ENCODE measurements at regions not wholly inside any gene's neighbourhood (a gene's known extent, or its start where the extent isn't known, plus 50 kb on each side); places are given as distances from the start of the nearest gene placed in this dataset.

- DNase-seq, result no peak
These were observed 149.8 kb upstream of the ITGA4 start for GRCh38 chr2:181307203-181307991.

DNA sequence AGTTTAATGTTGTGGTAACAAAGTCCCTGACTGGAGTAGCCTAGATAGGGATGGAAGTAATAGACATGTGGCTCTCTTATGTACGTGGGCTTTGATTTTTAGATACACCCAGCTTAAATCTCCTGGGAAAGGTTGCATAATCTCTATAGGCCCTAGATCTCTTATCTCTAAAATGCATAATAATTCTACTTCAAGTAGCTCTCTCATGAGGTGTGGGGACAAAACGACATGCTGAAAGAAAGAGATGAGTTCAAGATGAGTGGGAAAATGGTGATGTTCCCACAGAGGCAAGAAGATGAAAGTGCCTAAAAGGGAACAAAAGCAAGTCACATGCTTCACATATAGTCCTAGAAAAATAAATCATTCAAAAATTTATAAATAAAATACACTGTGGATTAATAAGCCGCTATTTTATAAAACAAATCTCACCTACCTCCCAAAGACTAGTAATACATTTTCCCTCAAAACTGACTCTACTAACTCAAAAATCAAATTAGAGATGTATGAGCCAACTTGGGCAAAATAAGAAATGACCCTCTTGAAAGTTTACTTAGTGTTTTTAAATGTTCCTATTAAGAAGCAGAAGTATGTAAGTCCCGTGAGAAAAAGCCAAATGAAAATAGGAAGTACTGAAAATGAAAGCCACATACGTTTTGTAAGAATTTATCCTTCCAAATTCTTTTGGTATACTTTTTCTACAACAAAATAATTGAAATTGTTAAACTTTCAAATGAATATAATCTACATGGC is 148.2 kb upstream of the ITGA4 start:
- DNase-seq, result no peak

GRCh38 chr2:181309586-181309985 is 147.6 kb upstream of the ITGA4 start:
- DNase-seq, result no peak

- DNase-seq, result no peak
These were observed 146.2 kb upstream of the ITGA4 start for GRCh38 chr2:181310967-181311366.

- no peak for DNase-seq
These were observed 145.3 kb upstream of the ITGA4 start for GRCh38 chr2:181311837-181312236.

DNA sequence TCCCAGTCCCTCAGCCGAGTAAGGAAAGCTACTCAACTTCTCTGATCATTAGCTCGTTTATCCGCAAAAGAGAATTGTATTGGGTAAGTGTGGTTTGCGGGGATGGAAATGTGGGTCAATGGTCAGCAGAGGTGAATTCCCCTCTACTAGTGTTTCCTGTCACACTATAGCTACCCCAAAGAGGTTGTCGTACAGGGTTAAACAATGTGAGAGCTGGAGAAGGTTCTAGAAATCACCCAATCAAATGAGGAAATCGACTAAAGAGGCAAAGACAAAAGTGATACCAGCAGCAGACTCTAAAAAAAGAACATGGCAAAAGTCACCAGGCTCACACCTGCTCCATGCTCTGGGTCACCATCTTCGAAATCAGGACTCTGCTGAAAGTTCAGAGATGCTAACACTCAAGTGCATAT is 144.7 kb upstream of the ITGA4 start:
- no peak for DNase-seq

GRCh38 chr2:181313845-181314244 is 143.3 kb upstream of the ITGA4 start:
- DNase-seq, result no peak

DNA sequence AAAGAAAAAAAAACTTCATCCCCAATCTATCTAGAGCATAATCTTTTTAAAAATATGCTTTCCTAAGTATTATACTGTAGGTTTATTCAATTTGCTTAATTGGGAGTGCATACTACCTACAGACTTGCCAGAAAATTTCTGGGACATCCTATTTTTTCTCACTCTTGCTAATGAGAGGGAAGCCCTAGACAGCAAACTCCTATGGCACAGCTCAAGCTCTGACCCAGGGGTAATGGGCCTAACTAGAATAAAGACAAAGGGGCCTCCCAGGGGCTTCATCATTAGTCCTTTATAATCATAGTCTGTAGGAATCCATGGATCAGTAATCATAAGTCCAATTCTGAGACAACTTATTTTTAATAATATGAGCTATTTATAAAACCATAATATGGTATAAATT is 142.6 kb upstream of the ITGA4 start:
- no peak for DNase-seq

DNA sequence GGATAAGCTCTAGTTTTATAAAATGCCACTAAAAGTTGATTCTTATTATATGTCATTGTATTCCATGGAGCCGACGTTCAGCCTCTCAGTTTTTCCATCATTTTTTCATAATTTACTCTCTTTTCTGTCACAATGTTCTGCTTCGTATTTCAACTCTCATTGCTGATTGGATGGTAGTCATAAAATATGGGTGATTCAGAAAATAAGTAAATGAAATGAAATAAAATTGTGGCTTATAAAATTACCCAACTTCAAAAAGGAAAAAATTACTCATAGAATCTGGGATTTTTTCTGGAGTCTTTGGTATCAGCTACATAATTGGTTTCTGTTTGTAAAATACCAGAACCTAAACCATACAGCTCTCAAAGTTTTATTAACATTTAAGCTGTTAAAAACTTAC is 139.7 kb upstream of the ITGA4 start:
- no peak for DNase-seq

DNA sequence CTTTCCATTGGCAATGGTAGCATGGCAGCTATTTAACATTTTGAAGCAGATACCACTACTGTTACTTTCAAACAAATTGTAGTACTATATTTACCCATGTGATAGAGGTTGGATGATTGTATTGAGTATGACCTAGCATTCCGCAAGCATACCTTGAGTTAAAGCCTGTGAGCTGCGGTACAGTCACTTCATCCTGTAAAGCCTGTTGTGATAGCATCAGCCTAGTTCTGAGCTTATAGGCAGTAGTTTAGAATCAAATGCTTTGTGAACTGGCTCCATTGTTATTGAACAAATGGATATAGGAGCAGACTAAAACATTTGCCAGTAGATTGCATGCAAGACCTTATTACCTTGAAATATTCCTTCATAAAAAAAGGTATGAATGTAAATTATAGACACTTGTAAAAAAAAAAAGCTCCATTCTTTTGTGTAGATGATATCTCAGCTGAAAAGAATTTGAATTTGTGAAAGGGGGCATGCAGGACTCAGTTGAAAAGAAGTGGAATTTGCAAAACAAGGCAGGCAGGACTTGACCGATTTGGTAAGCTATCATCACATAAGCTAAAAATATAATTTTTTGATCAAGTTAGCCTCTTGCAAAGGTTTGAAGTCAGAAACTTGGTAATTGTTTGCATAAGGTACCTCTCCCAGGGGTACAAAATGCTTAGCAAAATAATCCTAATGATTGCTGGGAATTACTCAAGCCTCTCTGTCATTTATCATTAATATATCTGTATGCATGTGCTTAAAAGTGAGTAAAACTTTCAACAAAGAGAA is 138.5 kb upstream of the ITGA4 start:
- DNase-seq, result no peak

- no peak for DNase-seq
These were observed 137.9 kb upstream of the ITGA4 start for GRCh38 chr2:181319286-181319685.

DNA sequence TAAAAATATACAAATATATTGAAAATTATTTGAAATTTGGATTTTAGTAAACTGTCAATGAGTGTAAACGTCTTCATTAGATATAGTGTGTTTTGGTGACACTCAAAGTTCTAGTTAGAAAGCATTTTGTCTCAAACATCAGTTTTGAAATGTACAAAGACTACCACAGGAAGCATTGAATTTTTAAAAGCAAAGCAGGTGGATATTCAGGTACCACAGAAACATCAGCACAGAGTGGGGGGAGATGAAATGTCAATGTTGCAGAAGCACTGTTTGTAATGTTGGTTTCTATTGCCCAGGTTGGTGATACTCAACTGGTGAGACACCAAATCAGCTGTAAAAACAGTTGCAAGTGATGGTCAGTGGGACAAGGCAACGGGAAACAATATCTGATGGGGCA is 136.5 kb upstream of the ITGA4 start:
- DNase-seq, result no peak

- DNase-seq, result no peak
These were observed 132.3 kb upstream of the ITGA4 start for GRCh38 chr2:181324912-181325311.

GRCh38 chr2:181326661-181327060 is 130.5 kb upstream of the ITGA4 start:
- no peak for DNase-seq

- DNase-seq, result no peak
These were observed 126.9 kb upstream of the ITGA4 start for GRCh38 chr2:181330286-181330685.

DNA sequence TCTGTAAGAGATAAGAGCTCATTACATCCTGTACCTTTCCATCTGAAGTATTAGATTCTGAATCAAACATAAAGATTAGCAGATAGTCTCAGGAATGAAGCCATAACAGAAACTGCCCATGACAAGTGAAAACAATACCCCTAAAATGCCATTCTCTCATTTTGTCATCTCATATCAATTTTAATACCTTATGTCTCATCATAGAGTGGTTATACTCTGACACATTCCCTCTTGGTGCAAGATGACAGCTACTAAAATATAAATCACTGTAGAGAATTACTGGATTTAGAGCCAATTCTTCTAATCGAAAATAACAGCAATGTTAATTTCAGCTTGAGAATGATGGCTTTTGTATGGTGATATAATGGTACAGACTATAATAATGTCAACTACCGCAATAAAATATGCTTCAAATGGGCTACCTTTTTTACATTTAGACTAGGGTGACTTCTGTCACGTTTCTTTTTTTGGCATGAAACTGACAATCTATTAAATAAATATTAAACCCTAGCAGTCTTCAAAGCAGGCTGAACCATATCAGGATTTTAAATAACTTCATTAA is 125.1 kb upstream of the ITGA4 start:
- DNase-seq, result no peak

DNA sequence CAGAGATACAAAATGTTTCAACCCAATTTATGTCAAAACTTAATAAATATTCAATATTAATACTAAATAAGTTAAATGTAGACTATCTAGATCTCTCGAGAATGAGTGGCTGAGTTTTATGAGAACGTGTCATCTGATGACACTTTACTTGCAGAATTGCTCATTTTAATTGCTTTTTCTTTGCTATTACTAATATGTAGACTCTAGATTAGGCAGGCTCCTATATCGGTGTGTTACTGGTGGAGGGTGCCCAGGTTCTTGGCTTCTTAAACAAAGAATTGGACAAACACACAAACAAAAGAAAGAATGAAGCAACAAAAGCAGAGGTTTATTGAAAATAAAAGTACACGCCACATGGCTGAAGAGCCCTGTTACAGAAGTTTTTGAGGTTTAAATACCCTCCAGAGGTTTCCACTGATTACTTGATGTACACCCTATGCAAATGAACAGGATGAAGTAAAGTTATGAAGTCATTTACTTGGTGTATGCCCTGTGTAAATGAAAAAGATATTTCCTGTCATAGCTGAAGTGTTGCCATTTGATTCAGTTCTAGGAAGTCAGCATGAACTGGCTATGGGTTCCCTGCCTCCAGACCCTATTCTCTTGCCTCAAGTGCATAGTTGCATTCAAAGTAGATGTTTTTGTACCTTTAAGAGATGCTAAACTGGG is 122.9 kb upstream of the ITGA4 start:
- DNase-seq, result no peak

DNA sequence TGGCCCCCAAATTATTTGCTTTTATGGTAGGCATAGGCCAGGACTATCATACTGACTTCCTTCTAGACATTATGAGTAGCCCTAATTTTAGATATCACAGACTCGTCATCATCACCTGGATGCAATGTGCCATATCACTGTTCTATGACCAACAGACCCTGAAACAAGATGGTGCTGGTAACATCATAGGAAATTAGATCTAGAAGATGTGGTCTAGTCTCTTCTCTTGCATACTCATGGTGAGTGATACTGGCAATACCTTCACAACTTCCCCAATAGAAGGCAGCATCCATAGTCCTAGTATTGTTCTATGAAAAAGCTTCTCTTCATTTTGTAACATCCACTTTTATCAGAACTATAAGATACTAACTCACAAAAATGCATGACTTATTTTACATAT is 116.3 kb upstream of the ITGA4 start:
- no peak for DNase-seq

DNA sequence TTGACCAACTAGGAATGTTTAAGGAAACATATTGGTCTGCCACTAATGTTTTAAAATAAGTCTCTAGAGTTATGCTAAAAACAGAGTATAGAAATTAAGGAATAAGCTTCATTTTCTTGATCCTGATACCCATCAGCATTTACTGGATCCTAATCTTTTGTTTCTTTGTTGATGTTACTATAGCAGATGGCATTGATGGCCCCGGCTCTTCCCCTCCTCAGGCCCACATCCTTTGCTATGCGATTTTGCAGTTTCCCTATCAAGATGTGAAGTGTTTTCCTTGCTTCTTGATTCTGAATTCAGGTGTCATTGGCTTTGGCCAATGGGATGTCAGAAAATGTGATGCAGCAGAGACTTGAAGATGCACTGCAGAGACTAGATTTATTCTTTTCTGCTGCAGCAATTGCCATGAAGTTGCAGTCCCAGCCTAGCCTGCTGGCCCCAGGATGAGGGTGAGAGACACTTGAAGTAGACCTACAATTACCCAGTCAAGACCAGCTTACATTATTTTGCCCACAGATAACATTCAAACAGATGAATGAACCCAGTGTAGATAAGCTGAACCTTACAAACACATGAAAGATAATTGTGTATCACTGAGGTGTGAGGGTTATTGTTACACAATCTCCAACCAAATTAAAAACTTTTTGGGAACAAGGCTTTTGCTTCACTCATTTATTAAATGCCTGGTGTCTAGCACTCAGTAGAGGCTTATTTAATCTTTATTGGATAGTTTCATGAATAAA is 115.2 kb upstream of the ITGA4 start:
- DNase-seq, result no peak

DNA sequence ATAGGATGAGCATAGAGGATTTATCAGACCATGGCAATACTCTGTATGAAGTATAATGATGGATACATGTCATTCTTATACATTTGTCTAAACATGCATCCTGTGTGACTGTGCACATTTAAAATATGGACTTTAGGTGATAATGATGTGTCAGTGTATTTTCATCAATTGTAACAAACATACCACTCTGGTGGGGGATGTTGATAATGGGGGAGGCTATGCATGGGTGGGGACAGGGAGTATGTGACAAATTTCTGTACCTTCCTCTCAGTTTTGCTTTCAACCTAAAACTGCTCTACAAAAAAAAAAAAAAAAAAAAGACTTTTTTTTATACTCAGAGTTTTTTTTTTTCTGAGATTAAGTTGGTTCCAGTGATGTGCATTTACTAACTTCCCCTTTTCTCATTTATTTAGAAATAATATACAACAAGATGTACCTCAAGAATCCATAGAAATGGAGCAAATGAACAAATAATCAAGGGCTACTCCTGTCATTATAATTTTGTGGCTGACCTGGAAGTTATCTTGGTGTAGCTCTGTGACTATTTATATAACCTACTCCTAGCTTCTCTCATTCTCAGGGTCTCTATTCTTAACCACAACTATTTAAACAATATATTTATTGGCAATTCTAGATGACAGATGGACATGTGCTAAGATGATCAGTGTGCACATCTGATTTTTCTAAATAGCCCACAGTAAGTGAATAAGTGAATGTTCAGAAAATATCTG is 108.9 kb upstream of the ITGA4 start:
- no peak for DNase-seq

- no peak for DNase-seq
These were observed 105.0 kb upstream of the ITGA4 start for GRCh38 chr2:181352158-181352557.
